ENCODE measurements at regions not wholly inside any gene's neighbourhood (a gene's known extent, or its start where the extent isn't known, plus 50 kb on each side); places are given as distances from the start of the nearest gene placed in this dataset.

DNA sequence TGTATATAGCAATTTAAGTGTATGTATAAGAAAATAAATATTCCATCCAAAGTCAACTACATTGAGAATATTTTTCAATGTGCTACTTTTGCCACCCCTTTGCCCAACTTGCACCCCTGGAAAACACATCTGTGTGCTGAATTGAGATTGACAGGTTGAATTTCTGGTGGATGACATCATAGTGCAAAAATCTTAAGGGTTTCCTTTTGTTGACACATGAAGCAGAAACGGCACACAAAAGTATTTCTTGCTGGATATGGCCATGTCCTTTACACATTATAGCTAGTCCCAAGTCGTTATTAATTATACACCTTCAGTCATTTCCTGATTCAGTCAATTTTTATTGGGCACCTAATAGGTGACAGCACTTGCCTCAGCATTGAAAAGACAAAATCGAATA is 188.7 kb upstream of the FBXL4 start:
- TF ChIP-seq, protein P1, sequence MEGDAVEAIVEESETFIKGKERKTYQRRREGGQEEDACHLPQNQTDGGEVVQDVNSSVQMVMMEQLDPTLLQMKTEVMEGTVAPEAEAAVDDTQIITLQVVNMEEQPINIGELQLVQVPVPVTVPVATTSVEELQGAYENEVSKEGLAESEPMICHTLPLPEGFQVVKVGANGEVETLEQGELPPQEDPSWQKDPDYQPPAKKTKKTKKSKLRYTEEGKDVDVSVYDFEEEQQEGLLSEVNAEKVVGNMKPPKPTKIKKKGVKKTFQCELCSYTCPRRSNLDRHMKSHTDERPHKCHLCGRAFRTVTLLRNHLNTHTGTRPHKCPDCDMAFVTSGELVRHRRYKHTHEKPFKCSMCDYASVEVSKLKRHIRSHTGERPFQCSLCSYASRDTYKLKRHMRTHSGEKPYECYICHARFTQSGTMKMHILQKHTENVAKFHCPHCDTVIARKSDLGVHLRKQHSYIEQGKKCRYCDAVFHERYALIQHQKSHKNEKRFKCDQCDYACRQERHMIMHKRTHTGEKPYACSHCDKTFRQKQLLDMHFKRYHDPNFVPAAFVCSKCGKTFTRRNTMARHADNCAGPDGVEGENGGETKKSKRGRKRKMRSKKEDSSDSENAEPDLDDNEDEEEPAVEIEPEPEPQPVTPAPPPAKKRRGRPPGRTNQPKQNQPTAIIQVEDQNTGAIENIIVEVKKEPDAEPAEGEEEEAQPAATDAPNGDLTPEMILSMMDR (IDR thresholded peaks at IDR 0.05), result no peak
- TF ChIP-seq POLR2AphosphoS5 (IDR thresholded peaks at IDR 0.05) (no peak), POLR2A (IDR thresholded peaks at IDR 0.05) (no peak)

Data from breast epithelium (tissue), 3 donors.